HG02885 (cell line): ENCODE measurements at regions not wholly inside any gene's neighbourhood (a gene's known extent, or its start where the extent isn't known, plus 50 kb on each side); places are given as distances from the start of the nearest gene placed in this dataset.

Source experiments
- ATAC-seq: cut with Tn5 transposase; IDR thresholded peaks from one replicate; pipeline ENCODE4 v1.9.1; 2021; ENCODE audit warnings: mild to moderate bottlenecking; ENCODE audit not compliant: unreplicated experiment, poor library complexity

- ATAC-seq: no peak
Measured at GRCh38 chr4:152009031-152009670, 248.3 kb upstream of the GATB start.

- ATAC-seq: no peak
Measured at GRCh38 chr4:152007111-152007510, 246.3 kb upstream of the GATB start.

GRCh38 chr4:152004801-152005200 is 244.0 kb upstream of the GATB start:
- ATAC-seq: no peak

- ATAC-seq: no peak
Measured at GRCh38 chr4:152000518-152000917, 239.7 kb upstream of the GATB start.

GRCh38 chr4:151998723-151999122 is 237.9 kb upstream of the GATB start:
- no peak for ATAC-seq

- ATAC-seq: no peak
Measured at GRCh38 chr4:151997461-151997860, 236.7 kb upstream of the GATB start.

- ATAC-seq: no peak
Measured at GRCh38 chr4:151994429-151994828, 233.6 kb upstream of the GATB start.

GRCh38 chr4:151993521-151993920 is 232.7 kb upstream of the GATB start:
- ATAC-seq: no peak

- ATAC-seq: no peak
Measured at GRCh38 chr4:151992332-151993154, 231.7 kb upstream of the GATB start.

- ATAC-seq: no peak
Measured at GRCh38 chr4:151991884-151992167, 231.0 kb upstream of the GATB start.

GRCh38 chr4:151991001-151991883 is 230.4 kb upstream of the GATB start:
- no peak for ATAC-seq

- no peak for ATAC-seq
Measured at GRCh38 chr4:151990201-151990600, 229.4 kb upstream of the GATB start.

- ATAC-seq: no peak
Measured at GRCh38 chr4:151988591-151988990, 227.8 kb upstream of the GATB start.

GRCh38 chr4:151987606-151988005 is 226.8 kb upstream of the GATB start:
- ATAC-seq: no peak

- ATAC-seq: no peak
Measured at GRCh38 chr4:151983854-151984253, 223.0 kb upstream of the GATB start.

GRCh38 chr4:151979819-151980218 is 219.0 kb upstream of the GATB start:
- ATAC-seq: no peak

- ATAC-seq: no peak
Measured at GRCh38 chr4:151968643-151969042, 207.8 kb upstream of the GATB start.

GRCh38 chr4:151967074-151967473 is 206.3 kb upstream of the GATB start:
- ATAC-seq: no peak

- ATAC-seq: no peak
Measured at GRCh38 chr4:151962138-151962823, 201.5 kb upstream of the GATB start.

GRCh38 chr4:151961456-151961855 is 200.6 kb upstream of the GATB start:
- ATAC-seq: no peak
